ENCODE measurements at regions not wholly inside any gene's neighbourhood (a gene's known extent, or its start where the extent isn't known, plus 50 kb on each side); places are given as distances from the start of the nearest gene placed in this dataset.
"Not testable (repeated sequence)": the region's sequence is repeated elsewhere in the genome, so short reads cannot be mapped to it uniquely, and the experiment has no call there.

GRCh38 chrX:22803353-22803752, 196.4 kb upstream of the DDX53 start:
- TF ChIP-seq, protein P1, sequence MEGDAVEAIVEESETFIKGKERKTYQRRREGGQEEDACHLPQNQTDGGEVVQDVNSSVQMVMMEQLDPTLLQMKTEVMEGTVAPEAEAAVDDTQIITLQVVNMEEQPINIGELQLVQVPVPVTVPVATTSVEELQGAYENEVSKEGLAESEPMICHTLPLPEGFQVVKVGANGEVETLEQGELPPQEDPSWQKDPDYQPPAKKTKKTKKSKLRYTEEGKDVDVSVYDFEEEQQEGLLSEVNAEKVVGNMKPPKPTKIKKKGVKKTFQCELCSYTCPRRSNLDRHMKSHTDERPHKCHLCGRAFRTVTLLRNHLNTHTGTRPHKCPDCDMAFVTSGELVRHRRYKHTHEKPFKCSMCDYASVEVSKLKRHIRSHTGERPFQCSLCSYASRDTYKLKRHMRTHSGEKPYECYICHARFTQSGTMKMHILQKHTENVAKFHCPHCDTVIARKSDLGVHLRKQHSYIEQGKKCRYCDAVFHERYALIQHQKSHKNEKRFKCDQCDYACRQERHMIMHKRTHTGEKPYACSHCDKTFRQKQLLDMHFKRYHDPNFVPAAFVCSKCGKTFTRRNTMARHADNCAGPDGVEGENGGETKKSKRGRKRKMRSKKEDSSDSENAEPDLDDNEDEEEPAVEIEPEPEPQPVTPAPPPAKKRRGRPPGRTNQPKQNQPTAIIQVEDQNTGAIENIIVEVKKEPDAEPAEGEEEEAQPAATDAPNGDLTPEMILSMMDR (IDR thresholded peaks at IDR 0.05 in 4 of 5, conservative IDR thresholded peaks at IDR 0.05 in 1 of 5): no peak
- no peak for TF ChIP-seq POLR2A (IDR thresholded peaks at IDR 0.05)
- no peak overlapping the region for H3K27ac ChIP-seq
- H3K4me1 ChIP-seq: no peaks in the 10 kb centered on the region
- DNase-seq (no peak), ATAC-seq (no peak)
- intact Hi-C loops (cut with DNase I; ENCODE audit: low total_unique reads): no loop called here
- H3K36me3 ChIP-seq: no peaks in the 10 kb centered on the region
- no peaks in the 10 kb centered on the region for H3K27me3 ChIP-seq
- in situ Hi-C loops (cut with MboI; ENCODE audit: low sequenced_read_pairs in 4 of 4): no loop called here
- H3K4me3 ChIP-seq: no peak overlapping the region
- H3K9me3 ChIP-seq: no peaks in the 10 kb centered on the region

GRCh38 chrX:22810876-22811275, 188.9 kb upstream of the DDX53 start:
- Histone ChIP-seq H3K4me1 (no peaks in the 10 kb centered on the region), H3K4me3 (no peak overlapping the region), H3K36me3 (no peaks in the 10 kb centered on the region), H3K27ac (no peak overlapping the region), H3K9me3 (no peaks in the 10 kb centered on the region), H3K27me3 (no peaks in the 10 kb centered on the region)
- in situ Hi-C loops (cut with MboI; ENCODE audit: low sequenced_read_pairs in 4 of 4): no loop called here
- no peak for DNase-seq
- no peak for ATAC-seq
- no peak for TF ChIP-seq POLR2A (IDR thresholded peaks at IDR 0.05)
- TF ChIP-seq, protein P1 (IDR thresholded peaks at IDR 0.05 in 4 of 5, conservative IDR thresholded peaks at IDR 0.05 in 1 of 5): no peak
- intact Hi-C loops (cut with DNase I; ENCODE audit: low total_unique reads): no loop called here

GRCh38 chrX:22818061-22818460, 181.7 kb upstream of the DDX53 start:
- TF ChIP-seq, protein P1 (IDR thresholded peaks at IDR 0.05 in 4 of 5, conservative IDR thresholded peaks at IDR 0.05 in 1 of 5): no peak
- no peak for TF ChIP-seq POLR2A (IDR thresholded peaks at IDR 0.05)
- intact Hi-C loops (cut with DNase I; ENCODE audit: low total_unique reads) (no loop called here), in situ Hi-C loops (cut with MboI; ENCODE audit: low sequenced_read_pairs in 4 of 4) (no loop called here)
- no peak overlapping the region for H3K4me3 ChIP-seq
- H3K27ac ChIP-seq: no peak overlapping the region
- H3K36me3 ChIP-seq: no peaks in the 10 kb centered on the region
- H3K4me1 ChIP-seq: no peaks in the 10 kb centered on the region
- DNase-seq (no peak), ATAC-seq (no peak)
- H3K27me3 ChIP-seq: no peaks in the 10 kb centered on the region
- H3K9me3 ChIP-seq: no peaks in the 10 kb centered on the region

- no peaks in the 10 kb centered on the region for H3K36me3 ChIP-seq
- in situ Hi-C loops (cut with MboI; ENCODE audit: low sequenced_read_pairs in 4 of 4) (no loop called here), intact Hi-C loops (cut with DNase I; ENCODE audit: low total_unique reads) (no loop called here)
- H3K4me1 ChIP-seq: peaks cover 0 to 3% of the 10 kb centered on the region in 2 donors
- TF ChIP-seq, protein P1 (IDR thresholded peaks at IDR 0.05 in 4 of 5, conservative IDR thresholded peaks at IDR 0.05 in 1 of 5): no peak
- no peak for TF ChIP-seq POLR2A (IDR thresholded peaks at IDR 0.05)
- H3K4me3 ChIP-seq: no peak overlapping the region
- ATAC-seq (no peak), DNase-seq (no peak)
- no peak overlapping the region for H3K27ac ChIP-seq
- peaks cover 0 to 3% (median 0%) of the 10 kb centered on the region in 3 donors for H3K27me3 ChIP-seq
- H3K9me3 ChIP-seq: no peaks in the 10 kb centered on the region
Measured at GRCh38 chrX:22855693-22856092, 144.1 kb upstream of the DDX53 start.

- Histone ChIP-seq H3K27ac (peak overlapping the region in 1 of 4 donors; percentile 27), H3K36me3 (no peaks in the 10 kb centered on the region), H3K4me1 (peaks cover 0 to 6% of the 10 kb centered on the region in 2 donors), H3K27me3 (no peaks in the 10 kb centered on the region), H3K9me3 (no peaks in the 10 kb centered on the region), H3K4me3 (peak overlapping the region in 1 of 4 donors; percentile 14)
- no peak for ATAC-seq
- DNase-seq: no peak
- TF ChIP-seq POLR2A (IDR thresholded peaks at IDR 0.05): no peak
- TF ChIP-seq, protein P1 (IDR thresholded peaks at IDR 0.05 in 4 of 5, conservative IDR thresholded peaks at IDR 0.05 in 1 of 5): no peak
- intact Hi-C loops (cut with DNase I; ENCODE audit: low total_unique reads): no loop called here
- in situ Hi-C loops (cut with MboI; ENCODE audit: low sequenced_read_pairs in 4 of 4): no loop called here
Measured at GRCh38 chrX:22859642-22860041, 140.1 kb upstream of the DDX53 start.

GRCh38 chrX:22866801-22867200, 133.0 kb upstream of the DDX53 start:
- H3K27me3 ChIP-seq; H3K36me3 ChIP-seq; in situ Hi-C loops (cut with MboI; ENCODE audit: low sequenced_read_pairs in 4 of 4); H3K27ac ChIP-seq; H3K4me1 ChIP-seq; H3K4me3 ChIP-seq; H3K9me3 ChIP-seq; DNase-seq; intact Hi-C loops (cut with DNase I; ENCODE audit: low total_unique reads); ATAC-seq: not testable (repeated sequence)

Data from gastrocnemius medialis (tissue), 4 donors.